Cardiac muscle cell (in vitro differentiated cells and primary cell): ENCODE measurements at regions not wholly inside any gene's neighbourhood (a gene's known extent, or its start where the extent isn't known, plus 50 kb on each side); places are given as distances from the start of the nearest gene placed in this dataset.

ENCODE experiments used
- DNase-seq, 2 donors: peaks; one replicate each; pipeline versions ENCODE4 v3.0.0 to v3.0.0-alpha.2; 2010 to 2017; ENCODE audit warnings: low read depth in 1 of 2, low spot score in 1 of 2
- H3K27ac ChIP-seq: fragments of 200-600 bp; sonication (generic); 2 replicates; pipeline ENCODE4 v1.5.1; 2016
- H3K27me3 ChIP-seq: fragments of 200-600 bp; sonication (generic); 2 replicates; pipeline ENCODE4 v1.6.0; 2016; ENCODE audit warnings: control low read depth
- H3K36me3 ChIP-seq: fragments of 200-600 bp; sonication (generic); 2 replicates; pipeline ENCODE4 v1.5.1; 2016; ENCODE audit warnings: control low read depth
- H3K4me1 ChIP-seq: fragments of 200-600 bp; sonication (generic); 2 replicates; pipeline ENCODE4 v1.8.1; 2017; ENCODE audit warnings: low read depth, mild to moderate bottlenecking, mixed run types
- H3K4me3 ChIP-seq: fragments of 200-600 bp; sonication (generic); 2 replicates; pipeline ENCODE4 v1.5.1; 2016; ENCODE audit warnings: mild to moderate bottlenecking
- H3K9me3 ChIP-seq: fragments of 200-600 bp; sonication (generic); 2 replicates; pipeline ENCODE4 v1.5.1; 2017; ENCODE audit warnings: low read depth, mild to moderate bottlenecking, control low read depth
- TF ChIP-seq, protein P1 (sequence below): IDR thresholded peaks from 2 replicates; pipeline ENCODE4 v1.5.1; 2012; ENCODE audit warnings: low read depth, mild to moderate bottlenecking, low read length

DNA sequence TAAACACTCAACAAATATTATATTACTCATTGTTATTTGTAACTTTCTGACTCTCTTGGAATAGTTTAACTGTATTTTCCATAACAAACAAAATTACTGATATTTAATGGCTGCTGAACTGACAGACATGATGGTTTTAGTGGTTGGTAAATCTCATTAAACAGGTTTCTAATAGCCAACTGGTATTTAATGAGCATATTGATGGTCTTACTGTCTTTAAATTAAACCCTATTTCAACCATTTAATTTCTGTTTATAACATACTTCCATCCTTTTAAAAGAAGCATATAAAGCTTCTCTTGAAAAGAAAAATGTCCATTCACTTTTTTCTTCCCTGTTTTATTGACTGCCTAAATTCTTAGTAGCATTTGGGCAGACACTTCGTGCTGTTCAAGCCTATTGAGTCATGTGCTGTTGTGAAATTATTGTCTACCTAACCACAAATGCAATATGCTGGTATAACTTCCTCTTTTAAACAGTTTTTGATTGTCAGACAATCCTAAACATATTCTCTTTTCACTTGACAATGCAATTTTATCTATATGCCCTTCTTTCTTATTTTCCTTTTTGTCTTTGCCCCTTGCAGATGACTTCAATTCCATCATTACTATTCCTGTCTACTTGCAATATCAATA is 163.9 kb upstream of the SLC7A11 start:
- TF ChIP-seq, protein P1, sequence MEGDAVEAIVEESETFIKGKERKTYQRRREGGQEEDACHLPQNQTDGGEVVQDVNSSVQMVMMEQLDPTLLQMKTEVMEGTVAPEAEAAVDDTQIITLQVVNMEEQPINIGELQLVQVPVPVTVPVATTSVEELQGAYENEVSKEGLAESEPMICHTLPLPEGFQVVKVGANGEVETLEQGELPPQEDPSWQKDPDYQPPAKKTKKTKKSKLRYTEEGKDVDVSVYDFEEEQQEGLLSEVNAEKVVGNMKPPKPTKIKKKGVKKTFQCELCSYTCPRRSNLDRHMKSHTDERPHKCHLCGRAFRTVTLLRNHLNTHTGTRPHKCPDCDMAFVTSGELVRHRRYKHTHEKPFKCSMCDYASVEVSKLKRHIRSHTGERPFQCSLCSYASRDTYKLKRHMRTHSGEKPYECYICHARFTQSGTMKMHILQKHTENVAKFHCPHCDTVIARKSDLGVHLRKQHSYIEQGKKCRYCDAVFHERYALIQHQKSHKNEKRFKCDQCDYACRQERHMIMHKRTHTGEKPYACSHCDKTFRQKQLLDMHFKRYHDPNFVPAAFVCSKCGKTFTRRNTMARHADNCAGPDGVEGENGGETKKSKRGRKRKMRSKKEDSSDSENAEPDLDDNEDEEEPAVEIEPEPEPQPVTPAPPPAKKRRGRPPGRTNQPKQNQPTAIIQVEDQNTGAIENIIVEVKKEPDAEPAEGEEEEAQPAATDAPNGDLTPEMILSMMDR, result no peak
- H3K36me3 ChIP-seq, result no peaks in the 10 kb centered on the region
- H3K9me3 ChIP-seq, result no peaks in the 10 kb centered on the region
- no peaks in the 10 kb centered on the region for H3K27me3 ChIP-seq
- peak overlapping the region; percentile 70 for H3K27ac ChIP-seq
- peak in 1 of 2 donors; percentile 70 for DNase-seq
- no peak overlapping the region for H3K4me3 ChIP-seq
- H3K4me1 ChIP-seq, result peaks cover 28% of the 10 kb centered on the region

DNA sequence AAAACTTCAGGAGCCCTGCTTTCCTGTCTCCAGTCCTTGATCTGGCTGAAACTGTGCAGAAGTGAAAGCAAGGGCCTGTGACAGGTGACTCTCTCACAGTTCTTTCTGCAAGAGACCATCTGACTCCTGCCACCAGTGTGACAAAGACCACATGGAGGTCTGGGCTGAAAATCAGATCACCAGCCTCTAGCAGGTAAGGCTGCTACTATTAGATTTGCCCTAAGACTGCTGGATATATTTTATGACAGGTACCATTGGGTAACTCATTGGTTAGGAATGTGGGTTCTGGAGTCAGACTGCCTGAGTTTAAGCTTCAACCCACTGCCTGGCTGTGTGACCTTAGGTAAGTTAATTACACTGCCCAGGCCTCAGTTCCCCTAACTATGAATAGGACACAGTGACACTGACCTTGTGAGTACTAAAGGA is 163.3 kb upstream of the SLC7A11 start:
- Histone ChIP-seq H3K36me3 (no peaks in the 10 kb centered on the region), H3K4me3 (no peak overlapping the region), H3K27me3 (no peaks in the 10 kb centered on the region), H3K4me1 (peaks cover 33% of the 10 kb centered on the region), H3K27ac (peak overlapping the region; percentile 70), H3K9me3 (no peaks in the 10 kb centered on the region)
- TF ChIP-seq, protein P1, result no peak
- DNase-seq, result peak in 1 of 2 donors; percentile 63

DNA sequence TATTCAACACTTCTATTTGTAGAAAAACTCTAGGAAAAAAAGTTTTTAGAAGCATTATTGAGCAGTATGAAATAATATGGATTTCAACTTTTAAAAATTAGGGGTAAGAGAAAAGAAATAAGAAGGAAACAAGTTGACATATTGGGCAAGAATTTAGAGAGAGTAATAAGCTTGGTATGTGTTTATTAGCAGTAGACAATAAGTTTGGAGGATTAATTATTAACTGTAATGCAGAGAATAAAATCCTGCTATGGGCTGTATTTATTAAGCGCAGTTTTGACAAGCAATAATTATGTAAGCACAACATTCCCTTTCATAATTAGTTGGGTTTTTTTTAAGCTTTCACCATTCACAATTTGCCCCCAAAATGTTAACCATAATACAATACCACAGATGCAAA is 162.7 kb upstream of the SLC7A11 start:
- DNase-seq, result no peak
- Histone ChIP-seq H3K27me3 (no peaks in the 10 kb centered on the region), H3K9me3 (no peaks in the 10 kb centered on the region), H3K4me1 (peaks cover 40% of the 10 kb centered on the region), H3K4me3 (no peak overlapping the region), H3K36me3 (no peaks in the 10 kb centered on the region), H3K27ac (peak overlapping the region; percentile 70)
- TF ChIP-seq, protein P1, result no peak

DNA sequence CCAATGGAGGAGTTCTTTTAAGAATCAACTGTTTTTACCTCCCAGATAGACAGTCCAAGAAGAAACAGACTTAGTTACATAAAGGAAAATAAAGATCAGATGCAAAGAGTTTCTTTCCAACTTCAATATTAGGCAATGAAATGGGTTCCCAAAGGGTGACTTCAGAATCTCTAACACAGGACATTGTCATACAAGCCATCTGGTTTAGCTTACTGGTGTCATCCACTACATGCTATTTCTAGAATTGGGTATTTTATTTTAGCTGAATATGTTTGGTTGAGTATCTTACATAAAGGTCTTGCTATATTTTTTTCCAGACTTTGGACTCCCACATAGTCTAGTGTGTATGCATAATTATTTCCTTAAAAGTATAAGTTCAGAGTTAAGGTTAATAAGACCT is 162.1 kb upstream of the SLC7A11 start:
- Histone ChIP-seq H3K9me3 (no peaks in the 10 kb centered on the region), H3K4me3 (no peak overlapping the region), H3K27ac (no peak overlapping the region), H3K36me3 (no peaks in the 10 kb centered on the region), H3K27me3 (no peaks in the 10 kb centered on the region), H3K4me1 (peaks cover 44% of the 10 kb centered on the region)
- TF ChIP-seq, protein P1, result no peak
- DNase-seq, result no peak

DNA sequence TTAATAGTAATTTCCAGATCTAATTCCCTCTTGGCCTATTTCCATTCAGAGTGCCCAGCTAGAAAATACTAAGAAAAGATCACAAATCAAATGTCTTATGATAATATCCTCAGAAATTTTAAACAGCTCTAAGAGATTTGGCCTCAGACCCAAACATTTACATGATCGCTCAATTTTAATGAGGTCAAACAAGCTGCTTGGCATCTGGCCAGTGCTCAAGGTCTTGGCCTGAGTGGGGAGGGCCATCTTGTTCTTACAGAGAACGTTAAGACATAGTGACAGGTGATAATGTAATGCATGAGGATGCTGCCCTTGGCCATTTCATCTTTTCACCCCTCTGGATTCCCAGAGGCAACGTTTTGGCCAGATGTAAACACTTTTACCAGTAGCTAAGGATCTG is 159.2 kb upstream of the SLC7A11 start:
- H3K4me3 ChIP-seq, result no peak overlapping the region
- peak overlapping the region; percentile 21 for H3K27ac ChIP-seq
- H3K36me3 ChIP-seq, result no peaks in the 10 kb centered on the region
- no peaks in the 10 kb centered on the region for H3K27me3 ChIP-seq
- TF ChIP-seq, protein P1, result no peak
- H3K9me3 ChIP-seq, result no peaks in the 10 kb centered on the region
- DNase-seq, result peak; percentile 19 to 38
- peaks cover 33% of the 10 kb centered on the region for H3K4me1 ChIP-seq
